DOHH2 (cell line): ENCODE measurements at regions not wholly inside any gene's neighbourhood (a gene's known extent, or its start where the extent isn't known, plus 50 kb on each side); places are given as distances from the start of the nearest gene placed in this dataset.

Experiments used
- H3F3A ChIP-seq: fragments of 200-600 bp; sonication (generic), shearing (Covaris generic); 2 replicates; pipeline ENCODE4 v1.6.0; 2016; ENCODE audit warnings: antibody characterized with exemption, mild to moderate bottlenecking; ENCODE audit not compliant: control insufficient read depth, insufficient read depth
- H3K27ac ChIP-seq: fragments of 200-600 bp; sonication (generic); 2 replicates; pipeline ENCODE4 v1.5.1; 2014; ENCODE audit warnings: low read depth, mild to moderate bottlenecking, low read length, moderate library complexity
- H3K27me3 ChIP-seq: fragments of 200-600 bp; sonication (generic); 2 replicates; pipeline ENCODE4 v1.6.1; 2014; ENCODE audit warnings: mild to moderate bottlenecking, low read length, mixed read lengths; ENCODE audit not compliant: control insufficient read depth
- H3K36me3 ChIP-seq: fragments of 200-600 bp; sonication (generic); 2 replicates; pipeline ENCODE4 v1.6.1; 2014; ENCODE audit warnings: mild to moderate bottlenecking, low read length, moderate library complexity, mixed read lengths; ENCODE audit not compliant: control insufficient read depth
- H3K4me1 ChIP-seq: fragments of 200-600 bp; sonication (generic); 2 replicates; pipeline ENCODE4 v1.6.1; 2014; ENCODE audit warnings: mild to moderate bottlenecking, low read length, mixed read lengths; ENCODE audit not compliant: control insufficient read depth
- H3K4me2 ChIP-seq: fragments of 200-600 bp; sonication (generic); 2 replicates; pipeline ENCODE4 v1.6.0; 2014; ENCODE audit warnings: mild to moderate bottlenecking, low read length, moderate library complexity
- H3K4me3 ChIP-seq: fragments of 200-600 bp; sonication (generic); 2 replicates; pipeline ENCODE4 v1.5.1; 2014; ENCODE audit warnings: mild to moderate bottlenecking, low read length, mixed read lengths
- H3K79me2 ChIP-seq: fragments of 200-600 bp; sonication (generic); 2 replicates; pipeline ENCODE4 v1.6.1; 2014; ENCODE audit warnings: mild to moderate bottlenecking, low read length, mixed read lengths; ENCODE audit not compliant: control insufficient read depth
- H3K9me2 ChIP-seq: fragments of 200-600 bp; sonication (generic); replicated peaks from 2 replicates; pipeline ENCODE4 v1.6.1; 2014; ENCODE audit warnings: mild to moderate bottlenecking, low read length, mixed read lengths; ENCODE audit not compliant: control insufficient read depth
- H3K9me3 ChIP-seq: fragments of 200-600 bp; sonication (generic); 2 replicates; pipeline ENCODE4 v1.6.1; 2014; ENCODE audit warnings: antibody characterized with exemption, low read length, mixed read lengths; ENCODE audit not compliant: control insufficient read depth, insufficient read depth
- H4K20me1 ChIP-seq: fragments of 200-600 bp; sonication (generic); 2 replicates; pipeline ENCODE4 v1.6.0; 2014; ENCODE audit warnings: low read depth, mild to moderate bottlenecking, antibody characterized with exemption, low read length, moderate library complexity; ENCODE audit not compliant: control insufficient read depth, insufficient read depth
- EZH2phosphoT487 ChIP-seq: fragments of 200-600 bp; sonication (generic); IDR thresholded peaks from 2 replicates; pipeline ENCODE4 v1.6.1; 2017; ENCODE audit warnings: borderline replicate concordance, mild to moderate bottlenecking, antibody characterized with exemption, low read length, moderate library complexity, mixed read lengths
- TF ChIP-seq, protein P1 (sequence below): fragments of 200-600 bp; sonication (generic); IDR thresholded peaks from one replicate; pipeline ENCODE4 v1.5.1; 2014; ENCODE audit warnings: antibody characterized with exemption, mild to moderate bottlenecking, low read depth, low read length; ENCODE audit not compliant: poor library complexity, severe bottlenecking

DNA sequence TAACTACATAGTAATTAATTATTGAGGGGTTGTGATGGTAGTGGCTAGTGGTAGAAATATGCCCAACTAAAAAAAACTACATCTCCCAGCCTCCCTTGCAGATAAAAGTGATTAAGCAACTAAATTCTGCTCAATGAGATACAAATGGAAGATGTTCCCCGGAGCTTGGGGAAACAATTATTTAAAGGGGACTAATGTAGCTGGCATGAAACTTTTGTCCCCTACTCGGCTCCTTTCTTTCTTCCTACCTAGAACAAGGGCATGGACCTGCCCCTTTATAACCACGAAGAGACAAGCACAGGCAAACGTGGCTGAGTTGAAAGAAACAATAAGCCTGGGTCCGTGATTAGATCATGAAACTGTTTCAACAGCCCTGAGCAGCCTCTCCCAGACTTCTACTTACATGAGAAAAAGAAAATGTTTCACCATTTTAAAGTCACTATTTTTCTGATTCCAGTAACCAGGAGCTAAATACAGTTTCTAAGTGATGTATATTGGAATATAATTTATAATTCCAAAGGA is 236.9 kb downstream of the SCG2 start:
- H3K4me2 ChIP-seq = no peak overlapping the region
- no peaks in the 10 kb centered on the region for H3K36me3 ChIP-seq
- no peaks in the 10 kb centered on the region for H3K4me1 ChIP-seq
- no peaks in the 10 kb centered on the region for H3K9me2 ChIP-seq
- no peaks in the 10 kb centered on the region for H3K79me2 ChIP-seq
- H3F3A ChIP-seq = no peaks in the 10 kb centered on the region
- H3K4me3 ChIP-seq = no peak overlapping the region
- H3K27me3 ChIP-seq = peaks cover 4% of the 10 kb centered on the region
- no peaks in the 10 kb centered on the region for H3K9me3 ChIP-seq
- no peaks in the 10 kb centered on the region for H4K20me1 ChIP-seq
- no peak for TF ChIP-seq EZH2phosphoT487
- TF ChIP-seq, protein P1, sequence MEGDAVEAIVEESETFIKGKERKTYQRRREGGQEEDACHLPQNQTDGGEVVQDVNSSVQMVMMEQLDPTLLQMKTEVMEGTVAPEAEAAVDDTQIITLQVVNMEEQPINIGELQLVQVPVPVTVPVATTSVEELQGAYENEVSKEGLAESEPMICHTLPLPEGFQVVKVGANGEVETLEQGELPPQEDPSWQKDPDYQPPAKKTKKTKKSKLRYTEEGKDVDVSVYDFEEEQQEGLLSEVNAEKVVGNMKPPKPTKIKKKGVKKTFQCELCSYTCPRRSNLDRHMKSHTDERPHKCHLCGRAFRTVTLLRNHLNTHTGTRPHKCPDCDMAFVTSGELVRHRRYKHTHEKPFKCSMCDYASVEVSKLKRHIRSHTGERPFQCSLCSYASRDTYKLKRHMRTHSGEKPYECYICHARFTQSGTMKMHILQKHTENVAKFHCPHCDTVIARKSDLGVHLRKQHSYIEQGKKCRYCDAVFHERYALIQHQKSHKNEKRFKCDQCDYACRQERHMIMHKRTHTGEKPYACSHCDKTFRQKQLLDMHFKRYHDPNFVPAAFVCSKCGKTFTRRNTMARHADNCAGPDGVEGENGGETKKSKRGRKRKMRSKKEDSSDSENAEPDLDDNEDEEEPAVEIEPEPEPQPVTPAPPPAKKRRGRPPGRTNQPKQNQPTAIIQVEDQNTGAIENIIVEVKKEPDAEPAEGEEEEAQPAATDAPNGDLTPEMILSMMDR = no peak
- H3K27ac ChIP-seq = no peak overlapping the region

DNA sequence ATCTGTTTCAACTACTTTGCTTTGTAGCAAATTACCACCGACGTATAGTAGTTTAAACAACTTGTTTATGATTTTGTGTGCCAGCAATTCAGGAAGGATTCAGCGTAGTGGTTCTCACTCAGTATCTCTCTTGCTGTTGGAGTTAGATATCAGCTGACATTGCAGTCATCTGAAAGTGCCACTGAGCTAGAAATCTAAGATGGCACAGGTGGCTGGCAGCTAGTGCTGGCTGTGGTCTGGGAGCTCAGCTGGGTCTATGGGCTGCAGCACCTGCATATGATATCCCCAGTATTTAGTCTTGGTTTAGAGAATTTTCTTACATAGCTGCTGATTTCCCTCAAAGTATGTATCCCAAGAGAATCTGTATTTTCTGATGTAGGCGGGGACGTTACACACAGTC is 235.6 kb downstream of the SCG2 start:
- TF ChIP-seq EZH2phosphoT487 = no peak
- no peak overlapping the region for H3K4me2 ChIP-seq

DNA sequence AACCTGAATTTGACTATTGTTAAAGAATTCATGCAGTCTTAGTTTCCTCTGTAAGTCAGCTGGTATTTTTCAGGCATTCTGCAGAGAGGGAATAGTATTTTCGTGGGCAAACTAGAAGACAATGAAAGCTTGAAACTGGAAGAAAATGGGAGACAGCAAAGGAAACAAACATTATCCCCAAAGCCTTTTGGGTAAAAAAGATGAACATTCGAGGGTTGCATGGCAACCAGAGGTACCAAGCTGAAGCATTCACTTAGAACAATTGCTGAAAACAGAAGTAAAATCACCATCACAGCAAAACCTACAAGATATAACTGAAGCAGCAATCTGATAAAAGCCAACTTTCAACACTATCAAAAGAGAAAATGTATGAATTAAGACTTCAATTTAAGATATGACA is 233.7 kb downstream of the SCG2 start:
- H3K4me1 ChIP-seq = no peaks in the 10 kb centered on the region
- H3K79me2 ChIP-seq = no peaks in the 10 kb centered on the region
- no peaks in the 10 kb centered on the region for H3K9me3 ChIP-seq
- H3K9me2 ChIP-seq = no peaks in the 10 kb centered on the region
- H3K27ac ChIP-seq = no peak overlapping the region
- H3K27me3 ChIP-seq = peaks cover 4% of the 10 kb centered on the region
- no peaks in the 10 kb centered on the region for H3K36me3 ChIP-seq
- no peak overlapping the region for H3K4me2 ChIP-seq
- TF ChIP-seq, protein P1 = no peak
- no peak for TF ChIP-seq EZH2phosphoT487
- no peaks in the 10 kb centered on the region for H4K20me1 ChIP-seq
- H3F3A ChIP-seq = no peaks in the 10 kb centered on the region
- H3K4me3 ChIP-seq = no peak overlapping the region

More for the DNA sequence above, 235.6 kb downstream of the SCG2 start:
- no peak overlapping the region for H3K27ac ChIP-seq
- no peaks in the 10 kb centered on the region for H3K4me1 ChIP-seq
- no peaks in the 10 kb centered on the region for H3F3A ChIP-seq
- H3K36me3 ChIP-seq = no peaks in the 10 kb centered on the region
- peaks cover 4% of the 10 kb centered on the region for H3K27me3 ChIP-seq
- no peaks in the 10 kb centered on the region for H3K79me2 ChIP-seq
- no peaks in the 10 kb centered on the region for H4K20me1 ChIP-seq
- H3K9me2 ChIP-seq = no peaks in the 10 kb centered on the region
- H3K4me3 ChIP-seq = no peak overlapping the region
- H3K9me3 ChIP-seq = no peaks in the 10 kb centered on the region

- H3K4me3 ChIP-seq = no peak overlapping the region
Measured at GRCh38 chr2:223369889-223370288, 232.3 kb downstream of the SCG2 start.

More at GRCh38 chr2:223369889-223370288, 232.3 kb downstream of the SCG2 start:
- Histone ChIP-seq H3K79me2 (no peaks in the 10 kb centered on the region), H3K9me2 (no peaks in the 10 kb centered on the region), H3K9me3 (no peaks in the 10 kb centered on the region), H3K4me2 (no peak overlapping the region), H3K36me3 (no peaks in the 10 kb centered on the region), H3F3A (no peaks in the 10 kb centered on the region), H4K20me1 (no peaks in the 10 kb centered on the region), H3K27ac (no peak overlapping the region), H3K27me3 (peaks cover 3% of the 10 kb centered on the region), H3K4me1 (no peaks in the 10 kb centered on the region)
- TF ChIP-seq, protein P1 = no peak
- TF ChIP-seq EZH2phosphoT487 = no peak
